GM12878 (cell line): ENCODE measurements at regions not wholly inside any gene's neighbourhood (a gene's known extent, or its start where the extent isn't known, plus 50 kb on each side); places are given as distances from the start of the nearest gene placed in this dataset.

ENCODE experiments used
- ATAC-seq: fragments of 200-7000 bp; cut with Tn5 transposase; 3 replicates; pipeline ENCODE4 v1.9.1; 2020; ENCODE audit warnings: mild to moderate bottlenecking, moderate library complexity
- BruUV-seq: library from RNA; stranded (reverse); fragments of 400-500 nt; replicated peaks from 2 replicates; lab custom pipeline; 2021; lab: Mats Ljungman, UMichigan
- CTCF ChIA-PET: fragments of 300-600 bp; sonication (Branson Sonifier 250); formaldehyde crosslinking; extraction: SDS; loops from one replicate; lab custom pipeline; 2021; ENCODE audit warnings: inconsistent platforms; lab: Yijun Ruan, JAX
- POLR2A ChIA-PET: fragments of 350-600 bp; formaldehyde crosslinking; extraction: SDS; loops from one replicate; lab custom pipeline; 2021; ENCODE audit warnings: inconsistent platforms; lab: Charles Lee
- RAD21 ChIA-PET: fragments of 300-600 bp; sonication (Branson Sonifier 250); formaldehyde crosslinking; loops from one replicate; lab custom pipeline; 2023; ENCODE audit warnings: antibody characterized with exemption; ENCODE audit not compliant: unreplicated experiment; lab: Charles Lee
- SMC1A ChIA-PET: fragments of 300-600 bp; sonication (Branson Sonifier 250); formaldehyde crosslinking; loops from one replicate; lab custom pipeline; 2023; ENCODE audit not compliant: unreplicated experiment, uncharacterized antibody; lab: Charles Lee
- DNase-seq: peaks from one replicate; pipeline ENCODE4 v3.0.0-alpha.2; 2011; ENCODE audit warnings: low read depth, low spot score
- FAIRE-seq: peaks from 3 replicates; lab custom pipeline; 2011; peaks lifted over from hg19 to GRCh38; lab: Jason Lieb, UNC
- H2AFZ ChIP-seq: 2 replicates; pipeline ENCODE4 v1.6.0; 2011; ENCODE audit warnings: low read depth, low read length, control low read depth; ENCODE audit not compliant: control insufficient read depth
- H3K27ac ChIP-seq: 2 replicates; pipeline ENCODE4 v1.5.1; 2011; ENCODE audit warnings: control low read depth; ENCODE audit not compliant: control insufficient read depth, insufficient read depth
- H3K27me3 ChIP-seq, 2 experiments: replicated peaks in 1 of 2; 2 replicates each; pipeline versions ENCODE4 v1.6.0 to v1.6.1; 2011; ENCODE audit warnings: low read length in 1 of 2; ENCODE audit not compliant: control insufficient read depth in 2 of 2, insufficient read depth in 2 of 2
- H3K36me3 ChIP-seq, 2 experiments: 2 replicates each; pipeline ENCODE4 v1.5.1; 2011; ENCODE audit warnings: low read length in 1 of 2; ENCODE audit not compliant: control insufficient read depth in 2 of 2, insufficient read depth in 2 of 2
- H3K4me1 ChIP-seq: 2 replicates; pipeline ENCODE4 v1.6.1; 2011; ENCODE audit warnings: mild to moderate bottlenecking, low read length, moderate library complexity, mixed read lengths; ENCODE audit not compliant: control insufficient read depth, insufficient read depth
- H3K4me2 ChIP-seq: 2 replicates; pipeline ENCODE4 v1.6.0; 2011; ENCODE audit warnings: control low read depth; ENCODE audit not compliant: control insufficient read depth, insufficient read depth
- H3K4me3 ChIP-seq: fragments of 200-600 bp; sonication (generic); 2 replicates; pipeline ENCODE4 v1.5.1; 2016
- H3K79me2 ChIP-seq: 2 replicates; pipeline ENCODE4 v1.6.0; 2011; ENCODE audit warnings: low read length; ENCODE audit not compliant: control insufficient read depth, insufficient read depth
- H3K9ac ChIP-seq: 2 replicates; pipeline ENCODE4 v1.8.0; 2011; ENCODE audit warnings: low read length, control low read depth, mixed read lengths; ENCODE audit not compliant: control insufficient read depth, insufficient read depth
- H3K9me3 ChIP-seq: replicated peaks from 3 replicates; pipeline ENCODE4 v1.5.1; 2011; ENCODE audit warnings: mild to moderate bottlenecking, low read length; ENCODE audit not compliant: control insufficient read depth, insufficient read depth
- H4K20me1 ChIP-seq: 2 replicates; pipeline ENCODE4 v1.6.0; 2011; ENCODE audit not compliant: control insufficient read depth, insufficient read depth
- CREM ChIP-seq: IDR thresholded peaks from 2 replicates; pipeline ENCODE4 v1.6.1; 2014; ENCODE audit warnings: antibody characterized with exemption, low read depth
- EED ChIP-seq: sonication (generic); IDR thresholded peaks from 2 replicates; pipeline ENCODE4 v1.6.1; 2016; ENCODE audit warnings: antibody characterized with exemption, low read depth
- GATAD2B ChIP-seq: fragments of 450-650 bp; conservative IDR thresholded peaks from 2 replicates; pipeline ENCODE4 v1.6.1; 2017; ENCODE audit warnings: low read depth, mild to moderate bottlenecking, moderate library complexity
- HDAC6 ChIP-seq: fragments of 200-600 bp; sonication (generic); IDR thresholded peaks from one replicate; pipeline ENCODE4 v1.8.0; 2017; ENCODE audit warnings: antibody characterized with exemption; ENCODE audit not compliant: unreplicated experiment
- IKZF2 ChIP-seq, 2 experiments: fragments of 450-650 bp; IDR thresholded peaks; 2 replicates each; pipeline ENCODE4 v1.6.1; 2017; ENCODE audit warnings: mild to moderate bottlenecking in 2 of 2, moderate library complexity in 2 of 2
- IRF3 ChIP-seq: fragments of 450-650 bp; IDR thresholded peaks from 2 replicates; pipeline ENCODE4 v1.6.1; 2014; ENCODE audit warnings: mild to moderate bottlenecking
- POLR2A ChIP-seq: IDR thresholded peaks from 2 replicates; pipeline ENCODE4 v1.6.1; 2011; ENCODE audit warnings: low read depth, mild to moderate bottlenecking, low read length
- POLR2AphosphoS5 ChIP-seq: IDR thresholded peaks from 2 replicates; pipeline ENCODE4 v1.6.1; 2011; ENCODE audit warnings: mild to moderate bottlenecking, low read length, inconsistent platforms
- POU2F2 ChIP-seq: IDR thresholded peaks from 3 replicates; pipeline ENCODE4 v1.6.1; 2011; ENCODE audit warnings: low read depth, mild to moderate bottlenecking, low read length, borderline replicate concordance
- RFX5 ChIP-seq: IDR thresholded peaks from 2 replicates; pipeline ENCODE4 v1.6.1; 2011; ENCODE audit warnings: low read depth, low read length, improper control_type of control experiment
- SMAD1 ChIP-seq: fragments of 450-650 bp; IDR thresholded peaks from 2 replicates; pipeline ENCODE4 v1.6.1; 2018; ENCODE audit warnings: mild to moderate bottlenecking, low read depth; ENCODE audit not compliant: partially characterized antibody
- SMAD5 ChIP-seq: IDR thresholded peaks from 2 replicates; pipeline ENCODE4 v1.6.1; 2016; ENCODE audit warnings: antibody characterized with exemption, low read depth
- SP1 ChIP-seq: IDR thresholded peaks from one replicate; pipeline ENCODE4 v1.6.1; 2011; ENCODE audit warnings: low read depth, low read length
- TCF7 ChIP-seq: IDR thresholded peaks from 2 replicates; pipeline ENCODE4 v1.6.1; 2014; ENCODE audit warnings: antibody characterized with exemption, borderline replicate concordance
- ZNF207 ChIP-seq: fragments of 450-650 bp; IDR thresholded peaks from 2 replicates; pipeline ENCODE4 v1.6.1; 2014; ENCODE audit warnings: antibody characterized with exemption, mild to moderate bottlenecking, borderline replicate concordance
- ZNF24 ChIP-seq: fragments of 450-650 bp; IDR thresholded peaks from 2 replicates; pipeline ENCODE4 v1.6.1; 2017; ENCODE audit warnings: antibody characterized with exemption, mild to moderate bottlenecking
- ZSCAN29 ChIP-seq: fragments of 450-650 bp; IDR thresholded peaks from 2 replicates; pipeline ENCODE4 v1.6.1; 2017; ENCODE audit warnings: mild to moderate bottlenecking, moderate library complexity
- WGBS: methylation state at CpG from one replicate; pipeline ENCODE4 v1.1.6; 2016; ENCODE audit warnings: low lambda C conversion rate; ENCODE audit not compliant: insufficient replicate concordance, insufficient coverage; ENCODE audit errors: missing lambda C conversion rate; 5-methylcytosine and 5-hydroxymethylcytosine counted together
- in situ Hi-C: fragments of 300-500 bp; cut with MboI; formaldehyde crosslinking; loops from 9 replicates; pipeline ENCODE4 v1.14.3; 2018; ENCODE audit warnings: mixed read lengths
- intact Hi-C: fragments of 100-400 bp; cut with micrococcal nuclease; formaldehyde crosslinking; loops from one replicate; pipeline ENCODE4 v1.14.2; 2022; ENCODE audit not compliant: unreplicated experiment
- TF ChIP-seq, protein P1 (sequence below): fragments of 150-350 bp; IDR thresholded peaks from 2 replicates; pipeline ENCODE4 v1.6.1; 2014; ENCODE audit warnings: mild to moderate bottlenecking, low read depth, low read length
- TF ChIP-seq, protein P2 (sequence below): IDR thresholded peaks from 2 replicates; pipeline ENCODE4 v1.6.1; 2012; ENCODE audit warnings: improper control_type of control experiment, low read depth, low read length; ENCODE audit not compliant: insufficient replicate concordance

- Histone ChIP-seq H2AFZ (no peak overlapping the region), H3K4me1 (no peaks in the 10 kb centered on the region), H3K9me3 (no peaks in the 10 kb centered on the region), H3K27ac (no peak overlapping the region)
- WGBS = 5% methylated on average over 3 of the region's 3 CpGs
- intact Hi-C loops (no loop called here), in situ Hi-C loops (no loop called here)
- peak; percentile 45; the same call in 2 of the 3 replicates for ATAC-seq
- TF ChIP-seq GATAD2B (no peak), IRF3 (no peak), ZNF24 (no peak), TCF7 (no peak), POU2F2 (no peak), ZNF207 (no peak), HDAC6 (no peak), EED (no peak), RFX5 (no peak), SP1 (no peak), SMAD5 (no peak), POLR2A (no peak), POLR2AphosphoS5 (no peak), IKZF2 (IDR thresholded peaks at IDR 0.05) (no peak), ZSCAN29 (no peak), SMAD1 (no peak), CREM (no peak)
- TF ChIP-seq, protein P1, sequence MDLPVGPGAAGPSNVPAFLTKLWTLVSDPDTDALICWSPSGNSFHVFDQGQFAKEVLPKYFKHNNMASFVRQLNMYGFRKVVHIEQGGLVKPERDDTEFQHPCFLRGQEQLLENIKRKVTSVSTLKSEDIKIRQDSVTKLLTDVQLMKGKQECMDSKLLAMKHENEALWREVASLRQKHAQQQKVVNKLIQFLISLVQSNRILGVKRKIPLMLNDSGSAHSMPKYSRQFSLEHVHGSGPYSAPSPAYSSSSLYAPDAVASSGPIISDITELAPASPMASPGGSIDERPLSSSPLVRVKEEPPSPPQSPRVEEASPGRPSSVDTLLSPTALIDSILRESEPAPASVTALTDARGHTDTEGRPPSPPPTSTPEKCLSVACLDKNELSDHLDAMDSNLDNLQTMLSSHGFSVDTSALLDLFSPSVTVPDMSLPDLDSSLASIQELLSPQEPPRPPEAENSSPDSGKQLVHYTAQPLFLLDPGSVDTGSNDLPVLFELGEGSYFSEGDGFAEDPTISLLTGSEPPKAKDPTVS = no peak
- TF ChIP-seq, protein P2, sequence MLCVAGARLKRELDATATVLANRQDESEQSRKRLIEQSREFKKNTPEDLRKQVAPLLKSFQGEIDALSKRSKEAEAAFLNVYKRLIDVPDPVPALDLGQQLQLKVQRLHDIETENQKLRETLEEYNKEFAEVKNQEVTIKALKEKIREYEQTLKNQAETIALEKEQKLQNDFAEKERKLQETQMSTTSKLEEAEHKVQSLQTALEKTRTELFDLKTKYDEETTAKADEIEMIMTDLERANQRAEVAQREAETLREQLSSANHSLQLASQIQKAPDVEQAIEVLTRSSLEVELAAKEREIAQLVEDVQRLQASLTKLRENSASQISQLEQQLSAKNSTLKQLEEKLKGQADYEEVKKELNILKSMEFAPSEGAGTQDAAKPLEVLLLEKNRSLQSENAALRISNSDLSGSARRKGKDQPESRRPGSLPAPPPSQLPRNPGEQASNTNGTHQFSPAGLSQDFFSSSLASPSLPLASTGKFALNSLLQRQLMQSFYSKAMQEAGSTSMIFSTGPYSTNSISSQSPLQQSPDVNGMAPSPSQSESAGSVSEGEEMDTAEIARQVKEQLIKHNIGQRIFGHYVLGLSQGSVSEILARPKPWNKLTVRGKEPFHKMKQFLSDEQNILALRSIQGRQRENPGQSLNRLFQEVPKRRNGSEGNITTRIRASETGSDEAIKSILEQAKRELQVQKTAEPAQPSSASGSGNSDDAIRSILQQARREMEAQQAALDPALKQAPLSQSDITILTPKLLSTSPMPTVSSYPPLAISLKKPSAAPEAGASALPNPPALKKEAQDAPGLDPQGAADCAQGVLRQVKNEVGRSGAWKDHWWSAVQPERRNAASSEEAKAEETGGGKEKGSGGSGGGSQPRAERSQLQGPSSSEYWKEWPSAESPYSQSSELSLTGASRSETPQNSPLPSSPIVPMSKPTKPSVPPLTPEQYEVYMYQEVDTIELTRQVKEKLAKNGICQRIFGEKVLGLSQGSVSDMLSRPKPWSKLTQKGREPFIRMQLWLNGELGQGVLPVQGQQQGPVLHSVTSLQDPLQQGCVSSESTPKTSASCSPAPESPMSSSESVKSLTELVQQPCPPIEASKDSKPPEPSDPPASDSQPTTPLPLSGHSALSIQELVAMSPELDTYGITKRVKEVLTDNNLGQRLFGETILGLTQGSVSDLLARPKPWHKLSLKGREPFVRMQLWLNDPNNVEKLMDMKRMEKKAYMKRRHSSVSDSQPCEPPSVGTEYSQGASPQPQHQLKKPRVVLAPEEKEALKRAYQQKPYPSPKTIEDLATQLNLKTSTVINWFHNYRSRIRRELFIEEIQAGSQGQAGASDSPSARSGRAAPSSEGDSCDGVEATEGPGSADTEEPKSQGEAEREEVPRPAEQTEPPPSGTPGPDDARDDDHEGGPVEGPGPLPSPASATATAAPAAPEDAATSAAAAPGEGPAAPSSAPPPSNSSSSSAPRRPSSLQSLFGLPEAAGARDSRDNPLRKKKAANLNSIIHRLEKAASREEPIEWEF = no peak
- TF ChIP-seq, all 136 proteins: peak for 0
- H3K9ac ChIP-seq = no peak overlapping the region
- no peak for DNase-seq
- peaks cover 0 to 3% of the 10 kb centered on the region in 2 experiments; a peak in 1 of 4 replicates for H3K27me3 ChIP-seq
- H3K4me2 ChIP-seq = no peak overlapping the region
- RAD21 ChIA-PET = interaction anchor here (6.4 kb wide), 1 partner anchor 47 kb away, joined by 116 read pairs; no protein-coding TSS in a partner anchor
- SMC1A ChIA-PET = interaction anchor here (3.1 kb wide), 1 partner anchor 9 kb away, joined by 18 read pairs; no protein-coding TSS in a partner anchor
- FAIRE-seq = no peak
- BruUV-seq = no TSS peak
- CTCF ChIA-PET = interaction anchor here (0.8 to 6.4 kb wide), 2 partner anchors 19 to 47 kb away, joined by 3 to 159 read pairs; no protein-coding TSS in a partner anchor
- H4K20me1 ChIP-seq = no peaks in the 10 kb centered on the region
- no peak overlapping the region for H3K4me3 ChIP-seq
- H3K79me2 ChIP-seq = no peaks in the 10 kb centered on the region
- POLR2A ChIA-PET = no interaction called here
- no peaks in the 10 kb centered on the region for H3K36me3 ChIP-seq
These were observed 130.7 kb upstream of the ZNF648 start for GRCh38 chr1:182192215-182192614.
